DMS53 (cell line): ENCODE measurements at regions not wholly inside any gene's neighbourhood (a gene's known extent, or its start where the extent isn't known, plus 50 kb on each side); places are given as distances from the start of the nearest gene placed in this dataset.

Experiments
- DNase-seq: peaks from one replicate; lab custom pipeline; 2025; lab: John Stamatoyannopoulos, UW

- DNase-seq, result no peak
These were observed 514.1 kb upstream of the LARGE1 start for GRCh38 chr22:34434371-34434770.

GRCh38 chr22:34437140-34437539 lies 516.9 kb upstream of the LARGE1 start:
- DNase-seq, result no peak

DNA sequence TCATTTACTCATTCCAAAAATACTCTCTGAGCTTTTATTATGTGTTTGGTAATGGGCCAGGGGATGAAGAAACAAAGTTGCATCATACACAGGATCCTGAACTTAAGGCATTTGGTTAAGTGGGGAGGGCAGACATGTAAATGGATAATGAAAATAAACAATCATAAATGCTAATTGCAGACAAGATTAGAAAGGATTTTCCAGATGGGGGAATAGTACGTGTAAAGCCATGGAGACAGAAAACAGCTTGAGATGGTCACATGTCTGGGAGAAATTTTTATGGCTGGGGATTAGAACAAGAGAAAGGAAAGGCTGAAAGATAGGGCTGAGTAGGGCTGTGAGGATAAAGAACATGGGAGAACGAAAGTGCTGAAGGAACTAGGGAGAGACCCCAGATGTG lies 534.3 kb upstream of the LARGE1 start:
- DNase-seq, result no peak

- DNase-seq, result no peak
These were observed 542.5 kb upstream of the LARGE1 start for GRCh38 chr22:34462795-34463194.

- no peak for DNase-seq
These were observed 555.6 kb upstream of the LARGE1 start for GRCh38 chr22:34475886-34476285.

DNA sequence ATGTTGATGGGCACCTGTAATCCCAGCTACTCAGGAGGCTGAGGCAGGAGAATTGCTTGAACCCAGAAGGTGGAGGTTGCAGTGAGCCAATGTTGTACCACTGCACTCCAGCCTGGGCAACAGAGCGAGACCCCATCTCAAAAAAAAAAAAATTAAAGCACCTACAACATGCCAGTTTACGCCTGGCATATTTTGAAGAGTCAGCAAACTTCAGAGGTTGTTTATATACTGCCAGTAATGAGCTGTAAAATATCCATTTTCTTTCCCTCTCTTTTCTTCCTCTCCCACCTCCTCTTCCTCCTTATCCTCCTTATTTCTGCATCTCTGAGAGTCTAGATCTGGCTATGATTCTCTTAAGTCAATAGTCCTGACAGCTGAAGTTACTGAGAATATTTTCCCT lies 556.5 kb upstream of the LARGE1 start:
- no peak for DNase-seq

DNA sequence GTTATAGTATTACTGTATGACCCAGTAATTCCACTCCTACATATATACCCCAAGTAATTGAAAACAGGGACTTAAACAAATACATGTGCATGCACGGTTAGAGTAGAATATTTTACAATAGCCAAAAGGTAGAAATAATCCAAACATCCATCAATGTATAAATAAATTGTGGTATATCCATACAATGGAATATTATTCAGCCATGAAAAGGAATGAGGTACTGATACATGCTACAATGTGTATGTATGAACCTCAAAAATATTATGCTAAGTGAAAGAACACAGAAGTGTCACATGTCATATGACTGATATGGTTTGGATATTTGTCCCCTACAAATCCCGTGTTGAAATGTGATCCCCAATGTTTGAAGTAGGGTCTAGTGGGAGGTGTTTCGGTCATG lies 560.8 kb upstream of the LARGE1 start:
- DNase-seq, result no peak

DNA sequence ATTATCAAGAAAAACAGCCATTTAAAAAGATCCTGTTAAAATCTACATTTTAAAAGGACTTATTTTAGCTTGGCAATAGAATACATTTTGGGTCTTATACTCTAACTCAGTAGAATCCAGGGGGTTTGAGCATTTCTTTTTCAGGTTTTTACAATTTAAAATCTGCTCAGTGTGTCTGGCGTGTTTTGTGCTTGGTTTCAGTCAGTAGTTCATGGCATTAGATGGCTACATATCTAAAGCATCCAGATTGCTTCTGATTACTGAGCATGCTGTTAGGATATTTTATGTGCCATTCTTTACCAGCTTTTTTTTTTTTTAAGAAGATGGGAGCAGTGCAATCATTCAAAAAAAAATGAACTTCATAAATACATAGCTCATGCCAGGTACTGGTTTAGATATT lies 566.1 kb upstream of the LARGE1 start:
- no peak for DNase-seq

- no peak for DNase-seq
These were observed 569.6 kb upstream of the LARGE1 start for GRCh38 chr22:34489861-34490260.

- no peak for DNase-seq
These were observed 570.6 kb upstream of the LARGE1 start for GRCh38 chr22:34490886-34491285.

DNA sequence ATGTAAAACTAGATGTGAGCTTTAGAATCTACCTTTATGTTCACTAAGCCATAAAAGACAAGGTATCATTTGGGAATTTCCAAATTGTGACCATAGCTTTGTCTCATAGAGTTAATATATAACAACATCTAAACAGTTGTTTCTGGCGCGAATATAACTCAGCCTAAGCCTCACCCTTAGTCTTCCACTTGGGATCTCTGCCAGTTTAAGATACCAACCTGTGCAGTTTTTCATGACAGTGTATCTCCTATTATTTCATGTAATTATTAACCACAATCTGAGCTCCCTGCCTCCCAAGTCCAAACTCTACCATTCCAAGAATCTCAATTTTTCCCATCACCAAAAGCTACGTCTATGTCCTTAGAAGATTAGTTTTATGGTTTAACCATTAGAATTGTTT lies 572.5 kb upstream of the ISX start:
- DNase-seq, result no peak

- DNase-seq, result no peak
These were observed 564.5 kb upstream of the ISX start for GRCh38 chr22:34501366-34501965.

GRCh38 chr22:34502821-34503220 lies 563.1 kb upstream of the ISX start:
- DNase-seq, result no peak

- no peak for DNase-seq
These were observed 557.2 kb upstream of the ISX start for GRCh38 chr22:34508797-34509196.

DNA sequence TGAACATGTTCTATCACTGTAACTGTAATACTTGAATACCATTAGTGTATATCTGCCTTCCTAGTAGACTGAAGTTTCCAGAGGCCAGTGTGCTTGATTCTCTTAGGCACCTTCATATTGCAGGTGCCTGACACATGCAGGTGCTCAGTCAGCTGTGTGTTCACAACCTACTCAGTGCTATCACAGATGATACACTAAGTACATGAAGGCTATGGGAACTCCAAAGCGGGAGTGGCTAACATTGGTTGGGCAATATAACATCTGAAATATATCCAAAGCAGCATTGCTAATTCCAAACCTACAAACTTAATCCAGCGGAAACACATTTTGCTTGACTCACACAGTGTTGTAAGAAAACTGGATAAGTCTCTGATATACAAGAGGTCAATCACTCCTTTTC lies 539.3 kb upstream of the ISX start:
- no peak for DNase-seq

DNA sequence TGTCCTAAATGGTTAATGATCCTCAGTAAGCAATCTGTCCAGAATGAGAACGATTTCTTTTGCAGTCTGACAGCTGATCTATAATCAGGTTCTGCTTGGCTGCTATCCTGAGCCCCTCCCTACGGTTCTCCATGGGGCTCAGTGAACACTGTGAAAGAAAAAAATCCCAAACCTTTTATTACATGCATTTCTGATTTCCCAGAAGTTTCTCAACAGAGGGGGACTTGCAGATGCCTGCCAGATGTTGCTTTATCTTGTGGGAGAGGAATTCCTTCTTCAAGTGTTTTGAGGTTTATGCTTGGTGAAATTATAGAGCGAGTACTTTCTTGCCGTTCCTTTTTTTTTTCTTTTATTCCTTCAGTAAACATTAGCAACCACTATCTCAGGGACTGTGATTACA lies 531.9 kb upstream of the ISX start:
- no peak for DNase-seq

DNA sequence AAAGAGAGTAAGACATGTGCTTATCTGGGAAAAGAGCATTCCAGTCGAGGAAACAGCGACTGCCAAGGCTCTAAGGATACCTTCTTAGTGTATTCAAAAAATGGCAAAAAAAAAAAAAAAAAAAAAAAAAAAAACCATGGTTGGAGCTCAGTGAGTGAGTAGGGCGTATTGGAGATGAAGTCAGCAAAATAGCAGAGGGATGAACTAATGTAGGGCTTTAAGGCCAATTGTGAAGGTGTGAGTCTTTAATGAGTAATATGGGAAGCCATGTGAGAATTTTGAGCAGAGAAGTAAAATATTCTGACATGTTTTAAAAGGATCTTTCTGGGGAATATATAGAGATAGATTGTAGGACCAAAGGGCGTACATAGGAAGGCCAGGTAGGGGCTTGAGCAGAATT lies 498.6 kb upstream of the ISX start:
- DNase-seq, result no peak

GRCh38 chr22:34570408-34570807 lies 495.6 kb upstream of the ISX start:
- DNase-seq, result no peak

DNA sequence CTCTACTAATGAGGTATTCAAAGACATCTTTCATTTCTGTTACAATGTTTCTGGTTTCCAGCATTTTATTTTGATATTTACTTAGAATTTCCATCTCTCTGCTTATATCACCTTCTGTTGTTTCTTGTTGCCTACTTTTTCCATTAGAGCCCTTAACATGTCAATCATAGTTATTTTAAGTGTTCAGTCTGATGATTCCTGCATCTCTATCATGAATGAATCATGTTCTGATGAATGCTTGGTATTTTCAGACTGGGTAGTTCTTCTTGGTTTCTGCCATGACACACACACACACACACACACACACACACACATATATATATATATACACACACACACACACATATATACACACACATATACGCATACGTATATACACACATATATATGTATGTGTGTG lies 486.4 kb upstream of the ISX start:
- no peak for DNase-seq

GRCh38 chr22:34587357-34588356 lies 478.3 kb upstream of the ISX start:
- DNase-seq, result no peak

DNA sequence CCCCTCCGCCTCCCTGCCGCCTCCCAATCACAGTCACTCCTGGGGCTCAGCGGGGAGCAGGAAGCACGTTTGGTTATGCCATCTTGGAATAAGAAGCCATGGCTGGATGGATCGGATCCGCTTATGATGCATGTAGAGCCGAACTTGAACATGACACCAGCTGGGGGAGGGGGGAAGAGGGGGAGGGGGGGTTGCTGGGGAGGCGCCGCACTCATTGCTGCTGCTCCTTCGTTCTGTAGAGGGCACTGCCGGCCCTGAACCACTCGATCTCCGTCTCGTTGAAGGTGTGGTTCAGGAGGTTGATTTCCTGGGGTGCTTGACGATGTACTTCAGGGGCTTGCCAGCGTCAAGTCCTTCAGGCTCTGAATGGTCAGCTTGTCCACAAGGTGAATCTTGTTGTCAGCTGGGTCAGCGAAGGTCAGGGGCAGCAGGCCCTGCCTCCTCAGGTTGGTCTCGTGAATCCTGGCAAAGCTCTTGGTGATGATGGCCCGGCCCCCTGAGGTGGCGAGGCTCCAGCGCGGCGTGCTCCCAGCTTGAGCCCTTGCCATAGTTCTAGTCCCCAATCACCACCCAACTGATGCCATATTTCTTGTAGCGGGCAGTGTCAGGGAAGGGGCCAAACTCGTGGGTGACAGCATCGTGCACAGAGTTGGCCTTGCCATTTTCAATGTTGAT lies 476.9 kb upstream of the ISX start:
- no peak for DNase-seq

DNA sequence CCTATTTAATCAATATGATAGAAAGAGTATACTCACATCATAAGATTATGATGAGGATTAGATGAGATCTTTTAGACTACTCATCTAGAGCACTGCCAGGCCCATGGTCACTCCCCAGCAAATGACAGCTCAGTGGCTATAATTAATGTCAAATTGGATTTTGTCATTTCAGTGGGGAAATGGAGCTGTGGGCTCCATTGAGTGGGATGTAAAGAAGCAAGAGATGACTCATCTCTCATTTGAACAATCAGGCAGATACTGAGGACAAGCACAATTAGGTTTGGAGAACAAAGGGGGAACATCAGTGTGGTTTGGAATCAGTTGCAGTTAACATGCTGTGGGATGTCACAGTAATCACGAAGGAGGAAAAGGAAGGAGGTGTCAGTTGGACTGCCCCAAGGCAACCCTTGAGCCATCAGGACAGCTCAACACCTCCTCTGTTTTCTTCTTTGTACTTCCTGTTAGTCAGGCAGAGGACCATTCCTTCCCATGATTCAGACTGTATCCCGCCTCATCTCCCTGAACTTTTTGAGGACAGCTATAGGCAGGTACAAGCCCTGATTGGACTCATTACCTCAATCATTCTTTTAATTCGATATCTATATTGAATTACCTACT lies 473.7 kb upstream of the ISX start:
- no peak for DNase-seq

GRCh38 chr22:34599567-34599966 lies 466.4 kb upstream of the ISX start:
- DNase-seq, result no peak
